GM21576 (cell line): ENCODE measurements at regions not wholly inside any gene's neighbourhood (a gene's known extent, or its start where the extent isn't known, plus 50 kb on each side); places are given as distances from the start of the nearest gene placed in this dataset.
"Not testable (repeated sequence)": the region's sequence is repeated elsewhere in the genome, so short reads cannot be mapped to it uniquely, and the experiment has no call there.

Source experiments
- ATAC-seq: cut with Tn5 transposase; IDR thresholded peaks from one replicate; pipeline ENCODE4 v1.9.1; 2021; ENCODE audit warnings: mild to moderate bottlenecking, moderate library complexity; ENCODE audit not compliant: unreplicated experiment

- not testable (repeated sequence) for ATAC-seq
These were observed 219.9 kb upstream of the PRSS58 start for GRCh38 chr7:142477801-142478200.

- ATAC-seq = no peak
These were observed 219.3 kb upstream of the PRSS58 start for GRCh38 chr7:142477079-142477651.

- no peak for ATAC-seq
These were observed 218.2 kb upstream of the PRSS58 start for GRCh38 chr7:142476077-142476476.

GRCh38 chr7:142471820-142472219, 214.0 kb upstream of the PRSS58 start:
- no peak for ATAC-seq

- ATAC-seq = no peak
These were observed 212.6 kb upstream of the PRSS58 start for GRCh38 chr7:142470544-142470830.

- no peak for ATAC-seq
These were observed 212.1 kb upstream of the PRSS58 start for GRCh38 chr7:142469696-142470543.

- ATAC-seq = no peak
These were observed 211.2 kb upstream of the PRSS58 start for GRCh38 chr7:142468871-142469665.

- ATAC-seq = not testable (repeated sequence)
These were observed 209.3 kb upstream of the PRSS58 start for GRCh38 chr7:142467056-142467655.

- ATAC-seq = peak; percentile 56
These were observed 205.6 kb upstream of the PRSS58 start for GRCh38 chr7:142463401-142463850.

- ATAC-seq = no peak
These were observed 203.6 kb upstream of the PRSS58 start for GRCh38 chr7:142461437-142461836.

- no peak for ATAC-seq
These were observed 202.7 kb upstream of the PRSS58 start for GRCh38 chr7:142460402-142461117.

- ATAC-seq = peak; percentile 81
These were observed 201.7 kb upstream of the PRSS58 start for GRCh38 chr7:142459551-142459963.

GRCh38 chr7:142457146-142457703, 199.4 kb upstream of the PRSS58 start:
- ATAC-seq = no peak

GRCh38 chr7:142455392-142455791, 197.5 kb upstream of the PRSS58 start:
- no peak for ATAC-seq

- no peak for ATAC-seq
These were observed 197.0 kb upstream of the PRSS58 start for GRCh38 chr7:142454862-142455261.

GRCh38 chr7:142452791-142453190, 194.9 kb upstream of the PRSS58 start:
- ATAC-seq = no peak

GRCh38 chr7:142451817-142452216, 194.0 kb upstream of the PRSS58 start:
- ATAC-seq = no peak

GRCh38 chr7:142451296-142451695, 193.4 kb upstream of the PRSS58 start:
- ATAC-seq = no peak

GRCh38 chr7:142450695-142451094, 192.8 kb upstream of the PRSS58 start:
- no peak for ATAC-seq

GRCh38 chr7:142450206-142450605, 192.3 kb upstream of the PRSS58 start:
- no peak for ATAC-seq
